OCI-LY3 (cell line): ENCODE measurements at regions not wholly inside any gene's neighbourhood (a gene's known extent, or its start where the extent isn't known, plus 50 kb on each side); places are given as distances from the start of the nearest gene placed in this dataset.

Source experiments
- H2AFZ ChIP-seq: fragments of 200-600, 300-600 bp; shearing (Covaris generic); 2 replicates; pipeline ENCODE4 v1.6.0; 2014; ENCODE audit warnings: antibody characterized with exemption, low read depth, low read length
- H3K27ac ChIP-seq: fragments of 200-600, 300-600 bp; sonication (generic); 2 replicates; pipeline ENCODE4 v1.5.1; 2014; ENCODE audit warnings: mild to moderate bottlenecking, low read length, moderate library complexity, mixed read lengths
- H3K27me3 ChIP-seq: fragments of 200-600, 300-600 bp; sonication (generic); 2 replicates; pipeline ENCODE4 v1.6.1; 2014; ENCODE audit warnings: low read depth, low read length, mixed read lengths
- H3K36me3 ChIP-seq: fragments of 200-600, 300-600 bp; sonication (generic); replicated peaks from 2 replicates; pipeline ENCODE3; 2014; ENCODE audit warnings: low read depth, low read length, mixed read lengths
- H3K4me1 ChIP-seq: fragments of 300-600, 200-600 bp; sonication (generic); 2 replicates; pipeline ENCODE4 v1.6.1; 2014; ENCODE audit warnings: low read length, mixed read lengths
- H3K4me2 ChIP-seq: fragments of 200-600, 300-600 bp; sonication (generic); 2 replicates; pipeline ENCODE4 v1.6.1; 2014; ENCODE audit warnings: low read length, mixed read lengths
- H3K4me3 ChIP-seq: fragments of 300-600, 200-600 bp; sonication (generic); 2 replicates; pipeline ENCODE4 v1.5.1; 2014; ENCODE audit warnings: antibody characterized with exemption, mild to moderate bottlenecking, low read length, moderate library complexity
- H3K79me2 ChIP-seq: fragments of 300-600, 200-600 bp; shearing (Covaris generic); 2 replicates; pipeline ENCODE4 v1.6.1; 2014; ENCODE audit warnings: mild to moderate bottlenecking, low read length, mixed read lengths
- H3K9ac ChIP-seq: fragments of 300-600, 200-600 bp; shearing (Covaris generic); 2 replicates; pipeline ENCODE4 v1.6.0; 2014; ENCODE audit warnings: mild to moderate bottlenecking, low read length, moderate library complexity
- H3K9me3 ChIP-seq: fragments of 200-600, 300-600 bp; shearing (Covaris generic); 2 replicates; pipeline ENCODE4 v1.6.1; 2014; ENCODE audit warnings: low read length, mixed read lengths; ENCODE audit not compliant: insufficient read depth
- H4K20me1 ChIP-seq: fragments of 200-600, 300-600 bp; sonication (generic); 2 replicates; pipeline ENCODE4 v1.6.1; 2016; ENCODE audit warnings: low read length, mixed read lengths; ENCODE audit not compliant: insufficient read depth
- EZH2phosphoT487 ChIP-seq: fragments of 200-600 bp; shearing (Covaris generic); IDR thresholded peaks from 2 replicates; pipeline ENCODE4 v1.6.1; 2018; ENCODE audit warnings: antibody characterized with exemption, mixed run types, low read depth
- TF ChIP-seq, protein P1 (sequence below): fragments of 200-600, 300-600 bp; sonication (generic); IDR thresholded peaks from 2 replicates; pipeline ENCODE4 v1.5.1; 2014; ENCODE audit warnings: antibody characterized with exemption, low read length, low read depth

DNA sequence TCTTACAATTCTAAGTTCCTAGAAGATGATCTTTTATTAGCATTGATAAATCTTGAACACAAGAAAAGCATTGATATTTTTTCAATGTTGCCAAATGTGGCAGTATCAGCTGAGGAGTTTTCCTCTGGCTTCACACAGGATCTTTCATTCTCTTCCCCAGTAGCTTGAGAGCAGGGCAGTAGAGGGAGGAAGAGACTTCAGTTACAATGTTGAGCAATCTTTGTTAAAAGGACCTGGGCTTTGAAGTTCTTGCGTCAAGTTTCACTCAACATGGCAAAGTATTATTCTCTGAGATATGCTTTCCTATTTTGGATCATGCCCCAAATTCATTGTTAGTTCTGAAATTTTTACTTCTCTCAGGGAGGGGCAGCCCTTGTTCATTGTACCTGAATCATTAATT lies 238.0 kb downstream of the COL12A1 start:
- Histone ChIP-seq H3K9ac (no peak overlapping the region), H3K79me2 (no peaks in the 10 kb centered on the region), H3K4me2 (no peak overlapping the region), H3K36me3 (no peaks in the 10 kb centered on the region), H3K27ac (no peak overlapping the region), H3K4me1 (no peaks in the 10 kb centered on the region), H3K9me3 (no peaks in the 10 kb centered on the region; the same call in 1 of the 2 replicates), H3K4me3 (no peak overlapping the region), H4K20me1 (no peaks in the 10 kb centered on the region), H3K27me3 (no peaks in the 10 kb centered on the region), H2AFZ (no peak overlapping the region)
- no peak for TF ChIP-seq EZH2phosphoT487
- TF ChIP-seq, protein P1, sequence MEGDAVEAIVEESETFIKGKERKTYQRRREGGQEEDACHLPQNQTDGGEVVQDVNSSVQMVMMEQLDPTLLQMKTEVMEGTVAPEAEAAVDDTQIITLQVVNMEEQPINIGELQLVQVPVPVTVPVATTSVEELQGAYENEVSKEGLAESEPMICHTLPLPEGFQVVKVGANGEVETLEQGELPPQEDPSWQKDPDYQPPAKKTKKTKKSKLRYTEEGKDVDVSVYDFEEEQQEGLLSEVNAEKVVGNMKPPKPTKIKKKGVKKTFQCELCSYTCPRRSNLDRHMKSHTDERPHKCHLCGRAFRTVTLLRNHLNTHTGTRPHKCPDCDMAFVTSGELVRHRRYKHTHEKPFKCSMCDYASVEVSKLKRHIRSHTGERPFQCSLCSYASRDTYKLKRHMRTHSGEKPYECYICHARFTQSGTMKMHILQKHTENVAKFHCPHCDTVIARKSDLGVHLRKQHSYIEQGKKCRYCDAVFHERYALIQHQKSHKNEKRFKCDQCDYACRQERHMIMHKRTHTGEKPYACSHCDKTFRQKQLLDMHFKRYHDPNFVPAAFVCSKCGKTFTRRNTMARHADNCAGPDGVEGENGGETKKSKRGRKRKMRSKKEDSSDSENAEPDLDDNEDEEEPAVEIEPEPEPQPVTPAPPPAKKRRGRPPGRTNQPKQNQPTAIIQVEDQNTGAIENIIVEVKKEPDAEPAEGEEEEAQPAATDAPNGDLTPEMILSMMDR, result no peak

DNA sequence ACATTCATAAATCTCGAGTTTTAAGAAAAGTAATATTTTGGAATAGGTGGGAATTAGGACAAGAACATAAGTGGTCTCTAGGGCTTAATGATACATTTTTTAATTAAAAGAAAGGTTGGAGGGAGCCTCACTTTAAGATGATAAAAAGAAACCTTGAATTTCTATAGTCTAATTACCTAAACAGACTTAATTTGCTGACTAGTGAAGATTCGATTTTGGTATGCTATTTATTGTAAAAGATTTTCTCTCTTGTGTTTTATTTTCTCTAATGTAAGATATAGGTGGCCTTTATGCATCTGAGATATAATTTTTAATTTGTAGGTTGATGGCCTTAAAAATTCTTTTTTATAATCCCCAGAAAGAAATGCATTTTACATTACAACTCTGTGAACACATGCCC lies 239.1 kb downstream of the COL12A1 start:
- H3K9ac ChIP-seq, result no peak overlapping the region
- H3K4me1 ChIP-seq, result no peaks in the 10 kb centered on the region
- no peaks in the 10 kb centered on the region for H3K36me3 ChIP-seq
- H3K9me3 ChIP-seq, result no peaks in the 10 kb centered on the region; the same call in 1 of the 2 replicates
- TF ChIP-seq EZH2phosphoT487, result no peak
- TF ChIP-seq, protein P1, result no peak
- H4K20me1 ChIP-seq, result no peaks in the 10 kb centered on the region
- no peak overlapping the region for H2AFZ ChIP-seq
- H3K27me3 ChIP-seq, result no peaks in the 10 kb centered on the region
- H3K27ac ChIP-seq, result no peak overlapping the region
- H3K79me2 ChIP-seq, result no peaks in the 10 kb centered on the region
- no peak overlapping the region for H3K4me3 ChIP-seq
- no peak overlapping the region for H3K4me2 ChIP-seq

DNA sequence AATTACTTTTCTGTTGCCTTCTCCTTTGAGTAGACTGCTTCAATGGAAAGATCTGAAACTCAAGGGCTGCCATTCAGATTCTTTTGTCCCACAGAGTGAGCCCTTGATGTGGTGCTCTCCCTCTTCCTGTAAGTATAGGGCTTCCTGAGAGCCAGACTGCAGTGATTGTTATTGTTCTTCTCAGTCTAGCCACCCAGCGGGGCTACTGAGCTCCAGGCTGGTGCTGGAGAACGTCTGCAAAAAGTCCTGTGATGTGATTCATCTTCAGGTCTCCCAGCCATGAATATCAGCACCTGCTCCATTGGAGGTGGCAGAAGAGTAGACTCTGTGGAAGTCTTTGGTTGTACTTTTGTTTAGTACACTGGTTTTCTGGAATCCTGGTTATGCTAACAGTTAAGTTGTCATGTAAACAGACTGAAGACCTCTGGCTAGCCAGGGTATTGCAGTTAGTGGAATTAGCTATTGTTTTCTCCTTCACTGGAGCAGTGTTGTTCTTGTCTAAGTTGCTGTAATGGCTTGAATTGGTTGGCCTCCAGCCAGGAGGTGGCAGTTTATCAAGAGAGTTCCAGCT lies 240.9 kb downstream of the COL12A1 start:
- H3K9me3 ChIP-seq, result no peaks in the 10 kb centered on the region; the same call in 1 of the 2 replicates
- no peak overlapping the region for H3K27ac ChIP-seq
- no peaks in the 10 kb centered on the region for H3K4me1 ChIP-seq
- H2AFZ ChIP-seq, result no peak overlapping the region
- no peak overlapping the region for H3K4me2 ChIP-seq
- no peaks in the 10 kb centered on the region for H3K79me2 ChIP-seq
- TF ChIP-seq EZH2phosphoT487, result no peak
- TF ChIP-seq, protein P1, result no peak
- no peaks in the 10 kb centered on the region for H3K36me3 ChIP-seq
- H4K20me1 ChIP-seq, result no peaks in the 10 kb centered on the region
- H3K4me3 ChIP-seq, result no peak overlapping the region
- H3K27me3 ChIP-seq, result no peaks in the 10 kb centered on the region
- no peak overlapping the region for H3K9ac ChIP-seq

GRCh38 chr6:74956559-74957428 lies 249.1 kb downstream of the COL12A1 start:
- Histone ChIP-seq H3K27me3 (no peaks in the 10 kb centered on the region), H3K79me2 (no peaks in the 10 kb centered on the region), H3K36me3 (no peaks in the 10 kb centered on the region), H3K27ac (no peak overlapping the region), H3K4me2 (no peak overlapping the region), H3K9me3 (no peaks in the 10 kb centered on the region), H3K9ac (no peak overlapping the region), H3K4me1 (no peaks in the 10 kb centered on the region), H2AFZ (no peak overlapping the region), H4K20me1 (no peaks in the 10 kb centered on the region), H3K4me3 (no peak overlapping the region)
- TF ChIP-seq, protein P1, result no peak
- no peak for TF ChIP-seq EZH2phosphoT487
